ENCODE measurements at regions not wholly inside any gene's neighbourhood (a gene's known extent, or its start where the extent isn't known, plus 50 kb on each side); places are given as distances from the start of the nearest gene placed in this dataset.

- TF ChIP-seq, protein P1, sequence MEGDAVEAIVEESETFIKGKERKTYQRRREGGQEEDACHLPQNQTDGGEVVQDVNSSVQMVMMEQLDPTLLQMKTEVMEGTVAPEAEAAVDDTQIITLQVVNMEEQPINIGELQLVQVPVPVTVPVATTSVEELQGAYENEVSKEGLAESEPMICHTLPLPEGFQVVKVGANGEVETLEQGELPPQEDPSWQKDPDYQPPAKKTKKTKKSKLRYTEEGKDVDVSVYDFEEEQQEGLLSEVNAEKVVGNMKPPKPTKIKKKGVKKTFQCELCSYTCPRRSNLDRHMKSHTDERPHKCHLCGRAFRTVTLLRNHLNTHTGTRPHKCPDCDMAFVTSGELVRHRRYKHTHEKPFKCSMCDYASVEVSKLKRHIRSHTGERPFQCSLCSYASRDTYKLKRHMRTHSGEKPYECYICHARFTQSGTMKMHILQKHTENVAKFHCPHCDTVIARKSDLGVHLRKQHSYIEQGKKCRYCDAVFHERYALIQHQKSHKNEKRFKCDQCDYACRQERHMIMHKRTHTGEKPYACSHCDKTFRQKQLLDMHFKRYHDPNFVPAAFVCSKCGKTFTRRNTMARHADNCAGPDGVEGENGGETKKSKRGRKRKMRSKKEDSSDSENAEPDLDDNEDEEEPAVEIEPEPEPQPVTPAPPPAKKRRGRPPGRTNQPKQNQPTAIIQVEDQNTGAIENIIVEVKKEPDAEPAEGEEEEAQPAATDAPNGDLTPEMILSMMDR (conservative IDR thresholded peaks at IDR 0.05 in 1 of 2, IDR thresholded peaks at IDR 0.05 in 1 of 2; ENCODE audit: extremely low read depth in 1 of 2, insufficient read depth in 1 of 2, low read depth in 1 of 2, low read length in 2 of 2), result no peak
- TF ChIP-seq EZH2 (IDR thresholded peaks at IDR 0.05; ENCODE audit: borderline replicate concordance, low read length), result no peak
These were observed 411.3 kb upstream of the PSMD7 start for GRCh38 chr16:73885319-73885718.

All from mammary epithelial cell (primary cell).